ENCODE measurements at regions not wholly inside any gene's neighbourhood (a gene's known extent, or its start where the extent isn't known, plus 50 kb on each side); places are given as distances from the start of the nearest gene placed in this dataset.
A peak's percentile ranks its signal among the peaks of the same experiment; 100 is the strongest.

DNA sequence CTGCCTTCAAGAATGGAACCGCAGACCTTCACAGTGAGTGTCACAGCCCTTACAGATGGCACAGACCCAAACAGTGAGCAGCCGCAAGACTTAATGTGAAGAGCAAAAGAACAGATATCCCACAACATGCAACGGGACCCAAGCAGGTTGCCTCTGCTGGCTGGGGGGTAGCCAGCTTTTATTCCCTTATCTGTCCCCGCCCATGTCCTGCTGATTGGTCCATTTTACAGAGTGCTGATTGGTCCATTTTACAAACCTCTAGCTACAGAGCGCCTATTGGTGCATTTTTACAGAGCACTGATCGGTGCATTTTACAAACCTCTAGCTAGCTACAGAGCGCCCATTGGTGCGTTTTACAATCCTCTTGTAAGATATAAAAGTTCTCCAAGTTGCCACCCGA, 102.0 kb upstream of the IGF1R start:
- WGBS (ENCODE audit: insufficient coverage), result 95% methylated on average over 9 of the region's 9 CpGs
- Mint-ChIP-seq H3K4me1 (peaks cover 18% of the 10 kb centered on the region), H3K4me3 (no peak overlapping the region), H3K27me3 (peaks cover 52% of the 10 kb centered on the region), H3K27ac (no peak overlapping the region), H3K9me3 (ENCODE audit: insufficient read depth) (no peaks in the 10 kb centered on the region)
- Histone ChIP-seq H3K27ac (ENCODE audit: low read length in 2 of 2) (no peak overlapping the region), H3K9ac (ENCODE audit: low read length) (no peak overlapping the region), H3K36me3 (replicated peaks in 1 of 2; ENCODE audit: control extremely low read depth in 1 of 2, control insufficient read depth in 1 of 2, extremely low read depth in 1 of 2, insufficient read depth in 2 of 2, low read length in 1 of 2) (no peaks in the 10 kb centered on the region), H3K4me1 (ENCODE audit: control insufficient read depth in 2 of 2, insufficient read depth in 2 of 2, low read length in 2 of 2) (peaks cover 18 to 22% of the 10 kb centered on the region in 2 donors), H3K9me3 (ENCODE audit: control extremely low read depth in 1 of 3, control insufficient read depth in 2 of 3, insufficient read depth in 1 of 3, low read length in 2 of 3) (peaks cover 0 to 22% (median 0%) of the 10 kb centered on the region in 3 donors), H3K4me3 (ENCODE audit: control extremely low read depth in 1 of 5, extremely low read depth in 1 of 5, insufficient read depth in 1 of 5, low read depth in 2 of 5, low read length in 4 of 5) (no peak overlapping the region), H3K27me3 (replicated peaks in 1 of 4; ENCODE audit: control extremely low read depth in 1 of 4, control insufficient read depth in 3 of 4, insufficient read depth in 4 of 4, low read length in 3 of 4) (peaks cover 0 to 29% (median 10%) of the 10 kb centered on the region in 4 experiments), H3K4me2 (replicated peaks; ENCODE audit: low read depth, low read length, poor library complexity, severe bottlenecking) (no peak overlapping the region), H4K20me1 (ENCODE audit: control insufficient read depth, insufficient read depth, low read length, poor library complexity, severe bottlenecking) (no peaks in the 10 kb centered on the region), H2AFZ (ENCODE audit: insufficient read depth, low read depth, low read length, poor library complexity, severe bottlenecking) (no peak overlapping the region), H3K79me2 (ENCODE audit: control insufficient read depth, insufficient read depth, low read length) (no peaks in the 10 kb centered on the region)
- no peak for DNase-seq
- ChIA-PET CTCF (no interaction called here), POLR2A (no interaction called here)
- intact Hi-C loops (cut with micrococcal nuclease), result no loop called here
- ATAC-seq (ENCODE audit: low read depth), result no peak
- TF ChIP-seq, protein P1, sequence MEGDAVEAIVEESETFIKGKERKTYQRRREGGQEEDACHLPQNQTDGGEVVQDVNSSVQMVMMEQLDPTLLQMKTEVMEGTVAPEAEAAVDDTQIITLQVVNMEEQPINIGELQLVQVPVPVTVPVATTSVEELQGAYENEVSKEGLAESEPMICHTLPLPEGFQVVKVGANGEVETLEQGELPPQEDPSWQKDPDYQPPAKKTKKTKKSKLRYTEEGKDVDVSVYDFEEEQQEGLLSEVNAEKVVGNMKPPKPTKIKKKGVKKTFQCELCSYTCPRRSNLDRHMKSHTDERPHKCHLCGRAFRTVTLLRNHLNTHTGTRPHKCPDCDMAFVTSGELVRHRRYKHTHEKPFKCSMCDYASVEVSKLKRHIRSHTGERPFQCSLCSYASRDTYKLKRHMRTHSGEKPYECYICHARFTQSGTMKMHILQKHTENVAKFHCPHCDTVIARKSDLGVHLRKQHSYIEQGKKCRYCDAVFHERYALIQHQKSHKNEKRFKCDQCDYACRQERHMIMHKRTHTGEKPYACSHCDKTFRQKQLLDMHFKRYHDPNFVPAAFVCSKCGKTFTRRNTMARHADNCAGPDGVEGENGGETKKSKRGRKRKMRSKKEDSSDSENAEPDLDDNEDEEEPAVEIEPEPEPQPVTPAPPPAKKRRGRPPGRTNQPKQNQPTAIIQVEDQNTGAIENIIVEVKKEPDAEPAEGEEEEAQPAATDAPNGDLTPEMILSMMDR (IDR thresholded peaks at IDR 0.05), result no peak
- no peak for TF ChIP-seq EZH2 (IDR thresholded peaks at IDR 0.05; ENCODE audit: borderline replicate concordance, insufficient read depth, low read depth, low read length, poor library complexity, severe bottlenecking)

DNA sequence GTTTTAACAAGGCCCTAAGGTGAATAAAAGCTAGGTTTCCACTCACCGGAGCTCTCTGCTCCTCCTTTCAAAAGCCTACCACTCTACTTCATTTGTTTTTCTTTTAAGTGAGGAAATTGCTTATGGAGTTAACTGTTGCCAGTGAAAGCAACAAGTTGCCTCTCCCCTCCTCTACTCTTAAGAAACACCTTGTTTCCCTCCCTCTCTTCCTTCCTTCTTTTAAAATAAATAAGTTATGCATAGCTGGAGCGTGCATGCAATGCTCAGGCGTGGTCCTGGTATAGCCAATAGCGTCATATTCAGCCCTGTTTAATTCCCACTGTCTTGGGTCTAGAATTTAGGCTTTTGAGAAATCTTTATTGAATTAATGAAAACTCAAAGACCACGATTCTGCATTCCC, 101.1 kb upstream of the IGF1R start:
- intact Hi-C loops (cut with micrococcal nuclease), result no loop called here

More for the DNA sequence above, 101.1 kb upstream of the IGF1R start:
- H3K9me3 ChIP-seq (ENCODE audit: control extremely low read depth in 1 of 3, control insufficient read depth in 2 of 3, insufficient read depth in 1 of 3, low read length in 2 of 3), result peaks cover 0 to 22% (median 0%) of the 10 kb centered on the region in 3 donors
- peak overlapping the region; percentile 91 for H3K4me3 Mint-ChIP-seq
- ATAC-seq (ENCODE audit: low read depth) (no peak), DNase-seq (peak; percentile 8)
- peaks cover 50% of the 10 kb centered on the region for H3K27me3 Mint-ChIP-seq
- 0% methylated on average over 1 of the region's 5 CpGs for WGBS (ENCODE audit: insufficient coverage)
- H3K27ac ChIP-seq (ENCODE audit: low read length in 2 of 2), result no peak overlapping the region
- ChIA-PET CTCF (no interaction called here), POLR2A (no interaction called here)
- H4K20me1 ChIP-seq (ENCODE audit: control insufficient read depth, insufficient read depth, low read length, poor library complexity, severe bottlenecking), result no peaks in the 10 kb centered on the region
- H3K27ac Mint-ChIP-seq, result no peak overlapping the region
- peak overlapping the region; percentile 60 for H3K9ac ChIP-seq (ENCODE audit: low read length)
- peak overlapping the region; percentile 83 for H2AFZ ChIP-seq (ENCODE audit: insufficient read depth, low read depth, low read length, poor library complexity, severe bottlenecking)
- TF ChIP-seq EZH2 (IDR thresholded peaks at IDR 0.05; ENCODE audit: borderline replicate concordance, insufficient read depth, low read depth, low read length, poor library complexity, severe bottlenecking), result no peak
- TF ChIP-seq, protein P1 (IDR thresholded peaks at IDR 0.05), result no peak
- H3K27me3 ChIP-seq (replicated peaks in 1 of 4; ENCODE audit: control extremely low read depth in 1 of 4, control insufficient read depth in 3 of 4, insufficient read depth in 4 of 4, low read length in 3 of 4), result peaks cover 0 to 29% (median 10%) of the 10 kb centered on the region in 4 experiments
- H3K4me3 ChIP-seq (ENCODE audit: control extremely low read depth in 1 of 5, extremely low read depth in 1 of 5, insufficient read depth in 1 of 5, low read depth in 2 of 5, low read length in 4 of 5), result peak overlapping the region; percentile 48 to 68 (median 56)
- H3K9me3 Mint-ChIP-seq (ENCODE audit: insufficient read depth), result no peaks in the 10 kb centered on the region
- no peaks in the 10 kb centered on the region for H3K79me2 ChIP-seq (ENCODE audit: control insufficient read depth, insufficient read depth, low read length)
- H3K4me1 ChIP-seq (ENCODE audit: control insufficient read depth in 2 of 2, insufficient read depth in 2 of 2, low read length in 2 of 2), result peaks cover 18 to 22% of the 10 kb centered on the region in 2 donors
- H3K4me1 Mint-ChIP-seq, result peaks cover 18% of the 10 kb centered on the region
- H3K4me2 ChIP-seq (replicated peaks; ENCODE audit: low read depth, low read length, poor library complexity, severe bottlenecking), result peak overlapping the region; percentile 74
- no peaks in the 10 kb centered on the region for H3K36me3 ChIP-seq (replicated peaks in 1 of 2; ENCODE audit: control extremely low read depth in 1 of 2, control insufficient read depth in 1 of 2, extremely low read depth in 1 of 2, insufficient read depth in 2 of 2, low read length in 1 of 2)
